ENCODE measurements at regions not wholly inside any gene's neighbourhood (a gene's known extent, or its start where the extent isn't known, plus 50 kb on each side); places are given as distances from the start of the nearest gene placed in this dataset.

DNA sequence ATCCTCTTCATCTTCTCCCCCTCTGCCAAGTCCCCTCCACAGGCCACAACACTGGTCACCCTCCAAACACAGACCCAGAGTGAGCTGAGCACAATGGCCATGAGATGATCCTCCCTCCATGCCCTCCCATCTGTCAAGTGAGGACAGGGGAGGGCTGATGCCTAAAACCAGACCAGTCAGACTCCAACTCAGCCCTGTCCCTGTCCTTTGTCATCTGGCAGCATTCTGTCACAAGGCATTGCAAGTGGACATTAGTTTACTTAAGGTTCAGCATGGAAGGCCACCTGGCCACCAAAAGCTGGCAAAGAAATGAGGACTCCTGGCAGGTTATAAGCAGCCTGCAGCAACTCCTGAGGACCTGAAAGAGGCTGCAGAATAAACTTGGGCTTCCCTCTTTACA, 136.2 kb upstream of the SLC30A5 start:
- DNase-seq (ENCODE audit: low read depth in 1 of 2, low spot score in 1 of 2): no peak

DNA sequence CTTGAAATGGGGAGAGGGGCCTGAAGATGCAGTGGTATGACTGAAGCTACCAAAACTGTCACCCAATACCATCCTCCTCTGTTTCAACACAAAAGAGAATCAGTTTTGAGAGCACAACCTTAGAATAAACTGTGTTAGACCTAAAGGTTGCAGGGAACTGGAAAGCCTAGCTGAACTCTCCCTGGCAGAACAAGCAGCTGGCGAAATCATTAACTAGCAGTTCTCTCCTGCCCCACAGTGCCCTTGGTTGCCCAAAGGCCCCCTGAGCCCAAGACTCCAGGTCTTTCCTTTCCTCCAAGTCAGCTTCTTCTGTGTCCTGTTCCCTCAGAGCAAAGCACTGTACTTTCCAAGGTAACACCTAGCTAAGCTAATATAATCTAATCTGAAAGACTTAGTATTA, 135.4 kb upstream of the SLC30A5 start:
- no peak for DNase-seq (ENCODE audit: low read depth in 1 of 2, low spot score in 1 of 2)

DNA sequence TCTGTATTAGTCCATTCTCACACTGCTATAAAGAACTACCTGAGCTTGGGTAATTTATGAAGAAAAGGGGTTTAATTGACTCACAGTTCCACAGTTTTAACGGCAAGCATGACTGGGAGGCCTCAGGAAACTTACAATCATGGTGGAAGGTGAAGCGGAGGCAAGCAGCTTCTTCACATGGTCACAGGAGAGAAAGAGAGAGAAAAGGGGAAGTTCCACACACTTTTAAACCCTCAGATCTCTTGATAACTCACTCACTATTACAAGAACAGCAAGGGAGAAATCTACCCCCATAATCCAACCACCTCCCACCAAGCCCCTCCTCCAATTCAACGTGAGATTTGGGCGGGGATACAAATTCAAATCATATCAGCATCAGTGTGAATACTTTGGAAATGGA, 133.4 kb upstream of the SLC30A5 start:
- DNase-seq (ENCODE audit: low read depth in 1 of 2, low spot score in 1 of 2): no peak

DNA sequence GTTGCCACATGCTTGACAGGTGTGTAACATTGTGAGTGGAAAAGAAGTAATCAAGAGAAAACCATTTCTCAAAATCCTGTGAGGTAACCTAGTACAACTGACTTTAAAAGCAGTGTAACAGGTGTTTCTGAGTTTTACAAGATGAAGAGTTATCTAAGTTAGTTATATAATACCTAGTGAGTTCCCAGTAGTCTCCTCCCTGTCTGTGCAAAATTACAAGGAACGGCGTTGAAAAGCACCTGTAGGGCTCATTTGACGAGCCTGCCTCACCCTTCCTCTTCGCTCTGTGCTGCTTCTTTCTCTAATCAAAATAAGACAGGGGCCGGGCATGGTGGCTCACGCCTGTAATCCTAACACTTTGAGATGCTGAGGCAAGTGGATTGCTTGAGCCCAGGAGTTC, 132.9 kb upstream of the SLC30A5 start:
- DNase-seq (ENCODE audit: low read depth in 1 of 2, low spot score in 1 of 2): no peak

DNA sequence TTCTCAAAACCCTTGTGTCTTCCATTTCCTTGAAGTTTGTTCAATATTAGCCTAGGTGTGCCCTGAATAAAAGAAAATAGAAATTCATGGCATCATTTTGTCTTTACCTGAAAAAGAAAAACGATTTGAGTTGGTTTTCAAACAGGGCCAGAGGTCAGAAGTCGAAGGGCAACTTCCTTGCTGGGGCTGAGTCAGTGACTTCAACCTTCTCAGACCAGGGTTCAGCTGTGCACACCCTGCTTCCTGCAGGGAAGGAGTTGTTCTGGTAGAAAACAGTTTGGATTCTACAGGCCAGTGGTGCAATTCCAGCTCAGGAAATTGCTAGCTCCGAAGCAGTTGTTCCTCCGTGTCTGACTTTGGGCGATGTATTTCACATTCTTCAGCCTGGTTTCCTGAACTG, 132.1 kb upstream of the SLC30A5 start:
- no peak for DNase-seq (ENCODE audit: low read depth in 1 of 2, low spot score in 1 of 2)

DNA sequence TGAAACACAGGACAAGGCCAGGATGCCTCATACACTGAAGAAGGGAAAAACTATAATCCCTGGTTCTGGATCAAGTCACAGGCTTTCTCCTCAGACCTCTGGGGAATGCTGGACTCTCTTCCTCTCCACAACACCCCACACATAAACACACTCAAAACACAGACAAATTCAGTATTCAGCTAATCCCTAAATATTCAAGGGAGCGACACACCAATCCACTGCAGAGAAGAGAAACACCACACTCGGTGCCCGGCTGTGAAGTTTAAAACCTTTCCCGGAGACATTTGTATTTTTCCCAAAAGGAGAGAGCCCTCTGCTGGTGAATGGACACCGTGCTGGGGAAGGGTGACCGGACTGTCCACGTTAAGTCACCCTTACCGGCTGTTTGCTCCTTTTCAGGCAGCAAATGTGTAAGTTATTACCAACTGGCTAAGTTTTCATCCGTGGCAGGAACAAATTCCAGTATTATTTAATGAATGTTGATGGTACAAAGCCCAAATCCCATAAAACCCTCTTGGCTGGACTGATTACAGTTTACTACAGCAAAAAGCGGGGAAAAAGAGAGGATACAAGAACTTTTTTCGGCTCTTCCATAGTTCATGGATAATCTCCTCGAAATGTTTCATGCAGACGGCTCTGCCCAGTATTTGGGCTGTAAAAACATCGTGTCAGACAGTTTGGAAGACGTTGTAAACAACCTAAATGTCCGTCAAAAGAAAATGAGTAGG, 130.9 kb upstream of the SLC30A5 start:
- DNase-seq (ENCODE audit: low read depth in 1 of 2, low spot score in 1 of 2): no peak

DNA sequence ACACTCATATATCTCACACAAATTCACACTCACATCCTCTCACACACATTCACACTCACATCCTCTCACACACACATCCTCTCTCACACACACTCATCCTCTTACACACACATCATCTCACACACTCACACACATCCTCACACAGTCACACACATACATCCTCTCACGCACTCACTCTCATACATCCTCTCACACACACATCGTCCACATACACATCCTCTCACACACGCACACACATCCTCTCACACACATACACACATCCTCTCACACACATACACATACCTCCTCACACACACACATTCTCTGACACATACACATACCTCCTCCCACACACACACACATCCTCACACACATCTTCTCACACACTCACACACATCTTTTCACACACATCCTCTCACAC, 129.1 kb upstream of the SLC30A5 start:
- no peak for DNase-seq (ENCODE audit: low read depth in 1 of 2, low spot score in 1 of 2)

DNA sequence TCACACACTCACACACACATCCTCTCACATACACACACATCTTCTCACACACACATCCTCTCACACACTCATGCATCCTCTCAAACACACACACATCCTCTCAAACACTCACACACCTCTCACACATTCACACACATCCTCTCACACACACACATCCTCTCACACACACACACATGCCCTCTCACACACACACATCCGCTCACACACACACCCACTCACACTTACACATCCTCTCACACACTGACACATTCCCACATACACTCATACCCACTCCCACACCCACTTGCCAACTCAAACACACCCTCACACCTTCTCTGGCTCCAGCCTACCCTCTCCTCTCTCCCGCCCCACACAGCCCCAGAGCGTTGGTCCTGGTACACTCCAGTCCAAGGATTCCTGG, 127.9 kb upstream of the SLC30A5 start:
- no peak for DNase-seq (ENCODE audit: low read depth in 1 of 2, low spot score in 1 of 2)

DNA sequence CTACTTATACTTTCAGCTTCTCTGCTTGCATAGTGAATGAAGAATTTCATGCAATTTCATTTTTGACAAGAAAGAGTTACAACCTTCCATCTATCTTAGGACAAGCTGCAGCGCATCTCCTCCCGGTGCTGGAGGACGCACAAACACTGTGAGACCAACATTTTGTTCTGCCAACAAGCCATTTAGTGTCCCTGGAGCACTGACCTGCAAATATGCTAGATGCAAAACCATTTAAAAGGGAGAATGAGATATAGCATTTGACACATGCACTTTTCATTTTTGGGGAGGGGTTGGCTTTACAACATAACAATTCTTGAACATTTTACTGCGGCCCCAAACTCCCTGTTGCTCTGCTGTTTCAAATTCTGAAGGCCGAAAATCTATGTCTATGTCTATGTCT, 127.2 kb upstream of the SLC30A5 start:
- DNase-seq (ENCODE audit: low read depth in 1 of 2, low spot score in 1 of 2): no peak

DNA sequence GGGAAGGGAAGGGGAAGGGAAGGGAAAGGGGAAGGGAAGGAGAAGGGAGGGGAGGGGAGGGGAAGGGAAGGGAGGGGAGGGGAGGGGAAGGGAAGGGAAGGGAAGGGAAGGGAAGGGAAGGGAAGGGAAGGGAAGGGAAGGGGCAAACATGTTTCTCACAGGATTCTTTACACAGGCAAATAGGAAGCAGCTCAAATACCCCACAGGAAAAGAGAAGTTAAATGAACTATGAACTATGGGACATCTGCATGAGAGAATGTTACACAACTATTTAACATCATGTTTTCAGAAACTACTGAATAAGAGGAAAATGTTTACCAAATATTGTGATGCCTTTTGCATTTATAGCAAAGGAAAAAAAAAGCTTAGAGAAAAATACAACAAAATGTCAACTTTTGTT, 125.4 kb upstream of the SLC30A5 start:
- DNase-seq (ENCODE audit: low read depth in 1 of 2, low spot score in 1 of 2): no peak

DNA sequence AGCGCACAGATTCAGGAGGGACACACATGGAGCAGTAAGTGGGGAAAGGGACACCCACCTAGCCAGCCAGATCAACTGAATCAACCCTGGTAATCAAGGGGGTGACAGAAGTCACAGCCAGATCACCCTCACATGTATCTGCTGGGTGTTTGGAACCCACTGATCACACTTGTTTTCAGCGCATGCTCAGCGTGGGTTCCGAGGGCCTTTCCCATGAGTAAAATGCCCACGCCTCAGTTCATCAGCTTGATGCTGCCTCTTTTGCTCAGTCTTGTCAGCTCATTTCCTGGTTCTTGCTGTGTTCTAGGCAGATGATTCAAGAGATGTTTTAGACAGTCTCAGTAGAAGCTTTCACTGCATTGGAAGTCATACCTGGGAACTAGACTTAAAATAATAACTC, 123.2 kb upstream of the SLC30A5 start:
- no peak for DNase-seq (ENCODE audit: low read depth in 1 of 2, low spot score in 1 of 2)

DNA sequence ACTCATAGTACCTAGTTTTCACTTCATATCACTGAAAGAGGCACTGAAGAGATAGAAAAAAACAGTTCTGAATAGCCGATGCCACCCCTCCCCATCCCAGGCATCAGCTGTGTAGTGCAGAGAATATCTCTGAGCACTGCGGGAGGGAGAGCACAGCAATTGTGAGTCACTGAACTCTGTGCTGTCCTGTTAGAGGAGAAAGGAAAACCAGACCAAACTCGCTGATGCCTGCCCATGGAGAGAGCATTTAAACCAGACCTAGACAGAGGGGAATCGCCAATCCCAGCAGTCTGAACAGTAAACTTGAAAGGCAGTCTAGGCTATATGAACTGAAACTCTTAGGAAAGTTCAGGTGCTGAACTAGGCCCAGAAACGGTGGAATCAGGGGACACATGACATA, 120.1 kb upstream of the SLC30A5 start:
- DNase-seq (ENCODE audit: low read depth in 1 of 2, low spot score in 1 of 2): no peak

DNA sequence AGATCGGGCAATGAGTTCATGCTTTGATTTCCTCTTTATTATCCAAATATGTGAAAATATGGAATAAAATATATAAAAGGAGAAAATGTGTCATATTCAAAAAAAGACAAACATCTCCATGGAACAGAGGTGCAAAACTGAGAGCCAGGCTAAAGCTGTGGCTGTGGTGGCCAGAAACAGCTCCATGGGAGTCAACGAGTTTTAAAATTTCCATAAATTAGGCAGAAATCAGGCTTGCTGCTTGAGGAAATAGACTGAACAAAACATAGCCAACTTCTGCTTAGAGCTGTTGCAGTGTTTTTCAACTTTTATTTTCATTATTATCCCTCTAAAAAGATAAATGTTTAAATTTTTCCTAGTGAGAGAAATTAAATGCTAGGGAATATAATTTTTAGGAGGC, 110.8 kb upstream of the SLC30A5 start:
- DNase-seq (ENCODE audit: low read depth in 1 of 2, low spot score in 1 of 2): no peak

DNA sequence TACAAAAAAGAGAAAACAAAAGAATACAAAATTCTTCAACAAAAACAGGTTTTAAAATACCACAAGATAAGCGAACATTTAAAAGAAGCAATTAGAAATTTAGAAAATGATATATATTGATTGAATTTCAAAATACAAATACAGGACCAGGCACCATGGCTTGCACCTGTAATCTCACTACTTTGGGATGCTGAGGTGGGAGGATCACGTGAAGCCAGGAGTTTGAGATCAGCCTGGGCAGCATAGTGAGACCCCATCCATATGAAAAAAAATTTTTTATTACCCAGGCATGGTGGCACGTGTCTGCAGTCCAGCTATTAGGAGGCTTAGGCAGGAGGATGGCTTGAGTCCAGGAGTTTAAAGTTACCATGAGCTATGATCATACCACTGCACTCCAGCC, 109.9 kb upstream of the SLC30A5 start:
- no peak for DNase-seq (ENCODE audit: low read depth in 1 of 2, low spot score in 1 of 2)

DNA sequence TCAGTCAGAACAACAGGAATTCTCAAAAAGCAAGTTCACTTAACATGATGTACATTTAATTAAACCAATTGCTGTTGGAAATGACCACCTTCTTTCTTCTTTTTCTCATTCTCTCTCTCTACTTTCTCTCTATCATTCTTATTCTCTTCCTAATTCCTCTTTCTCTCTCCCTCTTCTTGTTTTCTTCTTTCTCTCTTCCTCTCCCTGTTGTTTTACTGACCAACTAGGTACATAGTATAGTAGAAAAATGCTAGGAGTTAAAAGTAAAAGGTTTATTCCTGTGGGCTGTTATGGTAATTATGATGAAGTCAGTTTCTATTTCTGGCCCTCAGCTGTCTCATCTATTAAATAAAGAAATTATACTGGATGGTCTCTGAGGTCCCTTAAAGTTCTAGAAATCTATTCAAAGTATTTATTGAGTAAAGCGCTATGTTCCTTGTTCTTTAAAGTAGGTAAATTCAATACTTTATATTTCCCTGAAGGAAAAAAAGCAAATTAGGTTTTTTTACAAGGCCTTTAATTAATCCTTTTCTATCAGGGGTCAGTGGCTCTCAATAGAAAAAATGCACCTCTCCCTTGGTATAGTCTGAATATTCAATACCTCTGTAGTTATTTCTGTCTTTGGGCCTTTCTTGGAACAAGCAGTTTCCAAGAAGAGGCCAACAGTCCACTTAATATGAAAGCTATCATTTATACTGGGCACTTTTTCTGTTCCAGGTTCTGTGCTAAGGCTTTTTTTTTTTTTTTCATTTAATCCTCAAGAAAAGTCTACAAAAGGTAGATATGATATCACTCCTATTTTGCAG, 102.3 kb upstream of the SLC30A5 start:
- no peak for DNase-seq (ENCODE audit: low read depth in 1 of 2, low spot score in 1 of 2)

DNA sequence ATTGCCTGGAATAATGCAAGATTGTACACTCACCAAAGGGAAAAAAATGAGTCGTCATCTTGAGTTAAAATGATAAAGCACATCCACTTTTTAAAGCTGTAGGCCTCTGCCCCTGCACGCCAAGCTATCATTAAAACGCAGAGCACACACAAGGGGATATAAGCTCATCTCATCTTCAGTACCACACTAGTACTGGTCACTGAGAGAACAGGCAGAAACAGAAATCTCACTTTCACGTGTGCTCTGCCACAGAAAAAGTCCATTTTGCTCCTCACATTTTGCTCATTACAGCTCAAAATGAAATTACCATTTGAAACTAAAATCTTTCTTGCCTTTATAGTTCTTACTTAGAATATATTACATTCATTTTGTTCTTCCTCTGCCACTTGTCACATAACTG, 99.2 kb upstream of the SLC30A5 start:
- DNase-seq (ENCODE audit: low read depth in 1 of 2, low spot score in 1 of 2): no peak

DNA sequence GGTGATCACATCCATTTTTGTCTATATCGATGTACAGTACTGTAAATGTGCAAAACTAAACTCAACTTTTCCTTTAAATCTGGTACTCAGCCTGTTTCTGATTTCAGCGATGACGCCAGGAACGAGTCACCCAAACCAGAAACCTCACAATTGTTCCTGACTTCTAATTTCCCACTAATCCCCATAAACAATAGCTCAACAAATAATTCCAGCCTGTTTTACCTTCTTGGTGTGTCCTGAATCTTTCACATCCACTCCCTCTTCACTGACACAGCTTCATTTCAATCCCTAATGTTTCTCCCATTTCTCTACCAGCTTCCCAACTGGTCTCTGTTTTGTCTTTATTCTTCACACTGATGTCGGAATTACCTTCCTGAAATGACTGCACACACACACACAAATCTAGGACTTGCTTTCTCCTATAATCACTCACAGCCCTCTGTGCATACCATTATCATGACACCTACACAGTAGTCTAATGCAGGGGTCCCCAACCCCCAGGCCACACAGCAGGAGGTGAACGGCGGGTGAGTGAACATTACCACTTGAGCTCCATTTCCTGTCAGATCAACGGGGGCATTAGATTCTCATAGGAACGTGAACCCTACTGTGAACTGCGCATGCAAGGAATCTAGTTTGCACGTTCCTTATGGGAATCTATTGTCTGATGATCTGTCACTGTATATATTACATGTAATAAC, 97.8 kb upstream of the SLC30A5 start:
- DNase-seq (ENCODE audit: low read depth in 1 of 2, low spot score in 1 of 2): no peak

DNA sequence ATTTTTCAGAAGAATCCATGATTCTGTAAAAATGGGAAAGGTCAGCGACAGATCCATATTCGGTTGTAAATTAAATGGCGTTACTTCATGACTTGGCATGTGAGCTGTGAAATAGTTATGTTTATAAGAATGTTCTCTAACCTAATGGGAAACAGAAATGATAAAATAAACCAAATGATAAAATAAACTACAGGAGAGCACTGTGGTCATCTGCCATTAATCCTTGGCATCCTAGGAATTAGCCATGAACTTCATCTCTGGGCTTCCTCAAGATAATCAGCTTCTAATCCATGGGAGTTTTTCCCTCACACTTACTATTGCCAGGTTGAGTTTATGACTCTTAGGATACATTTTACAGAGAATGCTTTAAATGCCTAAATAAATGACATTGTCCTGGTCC, 94.6 kb upstream of the SLC30A5 start:
- DNase-seq (ENCODE audit: low read depth in 1 of 2, low spot score in 1 of 2): no peak

DNA sequence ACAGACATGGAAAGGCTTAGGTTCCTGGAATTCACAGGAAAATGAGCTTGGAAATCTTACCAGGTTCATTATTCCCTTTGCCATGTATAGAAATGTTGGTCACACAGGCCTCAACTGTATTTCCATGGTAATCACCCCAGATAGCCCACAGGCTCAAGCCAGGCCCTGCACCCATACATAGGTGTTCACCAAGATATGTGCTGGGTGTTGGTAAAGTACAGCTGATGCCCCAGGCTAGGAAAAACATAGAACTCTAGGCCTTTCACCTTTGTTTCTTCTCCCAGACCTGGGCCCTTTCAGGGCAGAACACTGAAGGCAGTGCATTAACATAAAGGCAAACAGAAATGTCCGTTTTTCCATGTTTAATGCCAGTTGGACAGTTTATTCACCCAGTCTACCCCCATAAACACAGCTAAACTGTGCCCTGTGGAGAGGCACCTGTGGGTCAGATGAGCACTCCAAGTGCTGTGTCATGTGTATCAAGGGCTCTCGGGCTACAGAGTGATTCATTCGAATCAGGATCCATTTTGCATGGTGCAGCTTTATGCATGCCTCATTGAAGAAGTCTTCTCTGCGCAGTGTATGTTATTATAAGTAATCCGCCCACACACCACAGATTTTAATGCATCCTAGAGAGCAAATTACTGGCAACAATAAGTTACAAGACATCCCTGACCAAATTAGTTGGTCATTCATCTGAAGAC, 93.4 kb upstream of the SLC30A5 start:
- DNase-seq (ENCODE audit: low read depth in 1 of 2, low spot score in 1 of 2): no peak

DNA sequence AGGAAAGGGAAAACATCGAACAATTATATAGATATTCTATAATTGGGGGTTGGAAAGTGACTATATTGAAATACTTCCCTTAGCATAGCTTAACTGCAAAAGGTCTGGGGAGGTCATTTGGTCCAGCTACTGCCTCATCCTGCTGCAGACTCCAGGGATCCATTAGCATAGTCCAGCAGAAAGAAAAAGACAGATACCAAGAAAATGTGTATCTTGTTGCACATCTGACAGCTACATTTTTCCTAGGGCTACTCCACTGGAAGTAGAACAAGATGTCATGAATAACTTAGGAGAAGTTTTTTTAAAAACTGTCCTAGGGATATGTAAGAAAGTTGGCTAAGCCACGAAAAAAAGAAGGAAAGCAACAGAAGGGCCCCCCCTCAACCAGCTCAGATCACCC, 92.9 kb upstream of the SLC30A5 start:
- no peak for DNase-seq (ENCODE audit: low read depth in 1 of 2, low spot score in 1 of 2)

DNA sequence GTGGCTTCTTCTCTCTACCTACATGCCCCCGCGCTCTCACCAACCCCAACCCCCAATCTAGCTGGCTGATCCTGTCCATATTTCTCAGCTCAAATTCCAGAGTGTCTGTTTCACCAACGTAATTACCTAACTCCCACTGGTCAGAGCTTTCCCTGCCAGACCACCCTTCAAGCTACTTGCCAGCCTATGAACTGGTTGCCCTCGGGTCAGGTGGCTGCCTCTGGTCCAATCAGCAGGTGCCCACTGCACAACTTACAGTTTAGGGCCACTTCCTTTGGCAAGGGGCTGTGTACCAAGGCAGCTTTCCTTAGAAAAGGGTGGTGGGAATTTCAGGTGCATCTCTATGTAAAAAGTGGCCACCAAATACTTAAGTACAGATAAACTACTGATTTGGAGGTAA, 92.2 kb upstream of the SLC30A5 start:
- DNase-seq (ENCODE audit: low read depth in 1 of 2, low spot score in 1 of 2): no peak

DNA sequence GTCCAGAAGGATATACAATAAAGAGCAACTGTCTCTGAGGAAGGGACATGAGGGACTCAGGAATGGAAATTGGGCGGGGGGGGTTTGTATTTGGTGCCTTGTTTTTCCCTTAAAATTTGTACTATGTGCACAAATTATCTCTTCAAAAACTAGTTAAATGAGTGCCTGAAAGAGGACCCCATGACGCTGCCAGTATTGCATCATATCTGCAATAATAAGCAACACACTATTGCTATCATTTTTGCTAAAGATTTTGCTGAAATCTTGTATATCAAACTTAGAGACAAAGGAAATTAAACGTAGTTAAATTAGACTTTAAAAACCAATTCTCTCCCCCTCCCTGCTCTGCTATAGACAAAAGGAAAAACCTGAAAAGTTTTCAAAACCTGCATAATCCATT, 89.7 kb upstream of the SLC30A5 start:
- no peak for DNase-seq (ENCODE audit: low read depth in 1 of 2, low spot score in 1 of 2)
